Adrenal gland (tissue), 9 donors: ENCODE measurements at regions not wholly inside any gene's neighbourhood (a gene's known extent, or its start where the extent isn't known, plus 50 kb on each side); places are given as distances from the start of the nearest gene placed in this dataset.

ENCODE experiments used
- DNase-seq, 7 donors: peaks; one replicate each; pipeline ENCODE4 v3.0.0-alpha.2; 2019 to 2020
- H3K27ac ChIP-seq, 5 donors: fragments of 200-600 bp; sonication (generic) in 4 of 5; 1 replicate in 3 of 5; 2 replicates in 2 of 5; pipeline versions ENCODE4 v1.5.1 to v1.8.0; 2016 to 2020; ENCODE audit warnings: mild to moderate bottlenecking in 1 of 5
- H3K27me3 ChIP-seq: fragments of 200-600 bp; 2 replicates; pipeline ENCODE4 v1.8.0; 2021
- H3K36me3 ChIP-seq, 2 donors: fragments of 200-600 bp; replicated peaks in 1 of 2; 1 replicate in 1 of 2; 2 replicates in 1 of 2; pipeline versions ENCODE4 v1.5.1 to v1.8.0; 2018 to 2022
- H3K4me1 ChIP-seq, 2 donors: fragments of 200-600 bp; replicated peaks in 1 of 2; 1 replicate in 1 of 2; 2 replicates in 1 of 2; pipeline versions ENCODE4 v1.5.1 to v1.8.0; 2018 to 2021
- H3K4me3 ChIP-seq, 4 donors: fragments of 200-600 bp; sonication (generic) in 3 of 4; one replicate each; pipeline ENCODE4 v1.5.1; 2016 to 2018
- H3K9me3 ChIP-seq, 3 donors: fragments of 200-600 bp; sonication (generic) in 1 of 3; replicated peaks in 1 of 3; 1 replicate in 2 of 3; 2 replicates in 1 of 3; pipeline versions ENCODE4 v1.5.1 to v1.8.0; 2016 to 2021
- POLR2A ChIP-seq, 2 donors: fragments of 450-650 bp; IDR thresholded peaks; one replicate each; pipeline ENCODE4 v1.6.1; 2017; ENCODE audit warnings: antibody characterized with exemption in 2 of 2, mild to moderate bottlenecking in 2 of 2, moderate library complexity in 1 of 2
- WGBS, 4 donors: extraction: QIAGEN DNeasy Blood & Tissue Kit in 2 of 4; methylation state at CpG; one replicate each; pipeline versions ENCODE4 v1.1.5 to v1.1.7; 2013 to 2017; 5-methylcytosine and 5-hydroxymethylcytosine counted together
- intact Hi-C, 2 donors: fragments of 100-400 bp; cut with DNase I; formaldehyde crosslinking; loops; one replicate each; pipeline versions ENCODE4 v1.14.1 to v1.15.0; 2022 to 2023
- TF ChIP-seq, protein P1 (sequence below), 6 experiments: fragments of 450-650 bp in 4 of 6; fragments of 200-600 bp in 2 of 6; sonication (generic) in 1 of 6; IDR thresholded peaks; 1 replicate in 5 of 6; 2 replicates in 1 of 6; pipeline versions ENCODE4 v1.5.1 to v1.8.0; 2016 to 2021; ENCODE audit warnings: antibody characterized with exemption in 6 of 6, mild to moderate bottlenecking in 2 of 6, moderate library complexity in 1 of 6
- donor health status: healthy with polysubstance abuse.
- donor health status: Bipolar disorder and iron deficiency.
- donor health status: DM: yes; HTN: yes; CAD: no.
- donor health status: DM: no; HTN: no; CAD: no.
- donor health status: DM: no; HTN: no; CAD: no.

DNA sequence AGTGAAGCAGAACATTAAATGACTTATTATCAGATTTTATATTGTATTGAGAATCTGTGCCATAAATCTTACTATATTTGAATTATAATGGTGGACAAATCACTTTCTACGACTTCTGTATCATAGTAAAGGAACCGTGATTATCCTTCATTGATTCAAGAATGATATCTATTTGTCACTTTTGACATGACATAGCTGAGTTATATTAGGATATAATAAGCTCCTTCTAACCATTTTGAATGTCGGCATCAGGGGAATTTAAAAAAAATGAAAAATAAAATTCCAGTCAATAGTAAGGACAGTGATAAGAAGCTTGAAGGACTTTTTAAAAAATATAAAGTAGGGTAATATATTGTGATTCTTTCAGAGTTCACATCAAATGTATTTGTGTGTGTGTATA lies 338.9 kb upstream of the ACO1 start:
- 72 to 79% (median 75%) methylated on average over 3 of the region's 3 CpGs for WGBS, 4 donors
- H3K36me3 ChIP-seq, result no peaks in the 10 kb centered on the region
- no peaks in the 10 kb centered on the region for H3K27me3 ChIP-seq
- no peak overlapping the region for H3K4me3 ChIP-seq
- no peak overlapping the region for H3K27ac ChIP-seq
- DNase-seq, result no peak
- TF ChIP-seq, protein P1, sequence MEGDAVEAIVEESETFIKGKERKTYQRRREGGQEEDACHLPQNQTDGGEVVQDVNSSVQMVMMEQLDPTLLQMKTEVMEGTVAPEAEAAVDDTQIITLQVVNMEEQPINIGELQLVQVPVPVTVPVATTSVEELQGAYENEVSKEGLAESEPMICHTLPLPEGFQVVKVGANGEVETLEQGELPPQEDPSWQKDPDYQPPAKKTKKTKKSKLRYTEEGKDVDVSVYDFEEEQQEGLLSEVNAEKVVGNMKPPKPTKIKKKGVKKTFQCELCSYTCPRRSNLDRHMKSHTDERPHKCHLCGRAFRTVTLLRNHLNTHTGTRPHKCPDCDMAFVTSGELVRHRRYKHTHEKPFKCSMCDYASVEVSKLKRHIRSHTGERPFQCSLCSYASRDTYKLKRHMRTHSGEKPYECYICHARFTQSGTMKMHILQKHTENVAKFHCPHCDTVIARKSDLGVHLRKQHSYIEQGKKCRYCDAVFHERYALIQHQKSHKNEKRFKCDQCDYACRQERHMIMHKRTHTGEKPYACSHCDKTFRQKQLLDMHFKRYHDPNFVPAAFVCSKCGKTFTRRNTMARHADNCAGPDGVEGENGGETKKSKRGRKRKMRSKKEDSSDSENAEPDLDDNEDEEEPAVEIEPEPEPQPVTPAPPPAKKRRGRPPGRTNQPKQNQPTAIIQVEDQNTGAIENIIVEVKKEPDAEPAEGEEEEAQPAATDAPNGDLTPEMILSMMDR (IDR thresholded peaks at IDR 0.05), result no peak
- TF ChIP-seq POLR2A (IDR thresholded peaks at IDR 0.05), result no peak
- intact Hi-C loops, result no loop called here
- H3K9me3 ChIP-seq, result no peaks in the 10 kb centered on the region
- no peaks in the 10 kb centered on the region for H3K4me1 ChIP-seq

DNA sequence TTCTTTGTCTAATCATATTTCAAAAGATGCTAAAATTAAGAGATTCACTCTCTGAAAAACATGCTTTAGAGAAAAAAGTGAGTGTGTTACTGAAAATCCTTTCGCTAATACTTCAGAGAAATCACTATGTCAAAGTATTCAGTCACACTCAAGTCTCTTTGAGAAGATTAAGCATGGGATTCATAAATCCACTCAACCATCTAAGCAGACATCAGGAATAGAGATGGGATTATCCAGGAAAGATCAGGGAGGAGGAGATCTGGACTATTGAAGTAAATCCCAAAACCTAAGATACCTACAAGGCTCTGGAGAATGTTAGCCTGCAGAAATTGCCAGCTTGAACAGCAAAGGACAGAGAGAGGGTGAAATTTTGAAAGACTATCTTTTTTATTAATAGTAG lies 317.2 kb upstream of the ACO1 start:
- intact Hi-C loops, result no loop called here
- Histone ChIP-seq H3K4me1 (no peaks in the 10 kb centered on the region), H3K9me3 (no peaks in the 10 kb centered on the region), H3K4me3 (no peak overlapping the region), H3K27me3 (no peaks in the 10 kb centered on the region), H3K36me3 (no peaks in the 10 kb centered on the region), H3K27ac (no peak overlapping the region)
- TF ChIP-seq POLR2A (IDR thresholded peaks at IDR 0.05), result no peak
- TF ChIP-seq, protein P1 (IDR thresholded peaks at IDR 0.05), result no peak
- WGBS, 4 donors, result 83 to 90% (median 87%) methylated on average over 1 of the region's 1 CpG
- DNase-seq, result no peak

DNA sequence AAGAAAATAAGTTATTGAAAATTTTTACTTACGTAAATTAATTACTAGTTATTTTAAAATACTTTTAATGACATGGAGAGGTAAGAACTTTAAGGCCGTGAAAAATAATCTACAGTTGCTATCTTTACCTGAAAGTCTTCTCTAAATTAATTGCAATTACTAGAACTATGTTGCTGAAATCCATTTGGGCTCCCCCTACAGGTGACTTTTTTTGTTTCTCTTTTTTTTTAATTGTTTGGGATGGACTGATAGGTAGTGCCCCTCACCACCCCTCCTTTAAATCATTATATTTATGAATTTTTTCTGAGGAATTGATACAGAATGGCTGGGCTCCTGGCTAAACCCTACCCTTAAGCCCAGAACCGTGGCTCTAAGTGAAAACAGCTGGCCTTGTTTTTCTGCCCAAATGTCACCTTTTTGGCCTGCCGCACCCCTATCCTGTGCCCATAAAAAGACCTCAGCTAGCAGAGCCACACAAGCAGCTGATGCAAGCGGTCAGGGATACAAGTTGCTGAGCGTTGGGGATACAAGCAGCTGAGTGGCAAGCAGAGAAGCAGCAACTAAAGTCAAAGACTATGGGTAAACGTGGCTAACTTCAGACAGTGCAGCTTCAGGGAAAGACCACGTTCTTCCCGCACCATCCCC lies 315.2 kb upstream of the ACO1 start:
- WGBS, 4 donors, result 49 to 70% (median 57%) methylated on average over 9 of the region's 9 CpGs
- H3K36me3 ChIP-seq, result no peaks in the 10 kb centered on the region
- no peak for TF ChIP-seq POLR2A (IDR thresholded peaks at IDR 0.05)
- TF ChIP-seq, protein P1 (IDR thresholded peaks at IDR 0.05), result peak in 1 of 6 experiments; percentile 10
- intact Hi-C loops, result no loop called here
- no peaks in the 10 kb centered on the region for H3K9me3 ChIP-seq
- no peak overlapping the region for H3K27ac ChIP-seq
- H3K4me1 ChIP-seq, result no peaks in the 10 kb centered on the region
- no peak for DNase-seq
- H3K27me3 ChIP-seq, result no peaks in the 10 kb centered on the region
- no peak overlapping the region for H3K4me3 ChIP-seq

DNA sequence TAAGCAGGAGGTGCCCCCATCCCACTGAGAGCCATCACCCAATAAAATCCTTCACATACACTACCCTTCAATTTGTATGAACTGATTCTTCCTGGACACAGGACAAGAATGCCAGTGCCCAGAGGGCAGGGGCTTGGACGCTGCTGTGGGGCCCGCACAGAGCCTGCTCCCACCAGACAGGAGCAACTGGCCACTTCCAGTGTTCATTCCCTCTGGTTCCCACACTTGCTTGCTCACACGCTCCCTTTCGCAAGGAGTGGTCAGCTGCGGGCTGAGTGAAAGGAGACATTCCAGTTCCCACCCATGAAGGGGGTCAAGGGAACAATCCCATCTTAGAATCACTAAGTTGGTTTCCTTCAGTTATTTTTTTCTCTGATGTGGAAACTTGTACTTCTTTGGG lies 314.5 kb upstream of the ACO1 start:
- intact Hi-C loops, result no loop called here
- no peaks in the 10 kb centered on the region for H3K27me3 ChIP-seq
- WGBS, 4 donors, result 82 to 92% (median 91%) methylated on average over 5 of the region's 5 CpGs
- H3K36me3 ChIP-seq, result no peaks in the 10 kb centered on the region
- no peak for DNase-seq
- TF ChIP-seq, protein P1 (IDR thresholded peaks at IDR 0.05), result no peak
- TF ChIP-seq POLR2A (IDR thresholded peaks at IDR 0.05), result no peak
- no peaks in the 10 kb centered on the region for H3K4me1 ChIP-seq
- no peak overlapping the region for H3K4me3 ChIP-seq
- H3K27ac ChIP-seq, result no peak overlapping the region
- H3K9me3 ChIP-seq, result no peaks in the 10 kb centered on the region
